NB4 (cell line): ENCODE measurements at regions not wholly inside any gene's neighbourhood (a gene's known extent, or its start where the extent isn't known, plus 50 kb on each side); places are given as distances from the start of the nearest gene placed in this dataset.
"Not testable (repeated sequence)": the region's sequence is repeated elsewhere in the genome, so short reads cannot be mapped to it uniquely, and the experiment has no call there.

Experiments
- DNase-seq: peaks from one replicate; pipeline ENCODE4 v3.0.0; 2010; ENCODE audit warnings: low read depth
- H3K4me3 ChIP-seq: one replicate; pipeline ENCODE4 v1.5.1; 2011; ENCODE audit warnings: mild to moderate bottlenecking, low read depth, low read length, moderate library complexity
- MAX ChIP-seq: IDR thresholded peaks from 2 replicates; pipeline ENCODE4 v1.6.1; 2011; ENCODE audit warnings: low read depth, low read length

- not testable (repeated sequence) for DNase-seq, H3K4me3 ChIP-seq
These were observed 54.8 kb upstream of the FAM90A1 start for GRCh38 chr12:8282181-8282580.

- not testable (repeated sequence) for DNase-seq, H3K4me3 ChIP-seq
These were observed 58.3 kb upstream of the FAM90A1 start for GRCh38 chr12:8285681-8286080.

GRCh38 chr12:8291764-8292163 lies 64.3 kb upstream of the FAM90A1 start:
- DNase-seq, H3K4me3 ChIP-seq: not testable (repeated sequence)

GRCh38 chr12:8294662-8295061 lies 67.2 kb upstream of the FAM90A1 start:
- H3K4me3 ChIP-seq, DNase-seq: not testable (repeated sequence)

- not testable (repeated sequence) for H3K4me3 ChIP-seq, DNase-seq
These were observed 81.2 kb upstream of the FAM90A1 start for GRCh38 chr12:8308611-8309010.

- H3K4me3 ChIP-seq, DNase-seq: not testable (repeated sequence)
These were observed 88.6 kb upstream of the FAM90A1 start for GRCh38 chr12:8315997-8316396.

GRCh38 chr12:8317675-8318074 lies 90.3 kb upstream of the FAM90A1 start:
- DNase-seq, H3K4me3 ChIP-seq: not testable (repeated sequence)

- DNase-seq: peak; percentile 70
- not testable (repeated sequence) for H3K4me3 ChIP-seq
These were observed 92.9 kb upstream of the FAM90A1 start for GRCh38 chr12:8320251-8320730.

- not testable (repeated sequence) for H3K4me3 ChIP-seq, DNase-seq
These were observed 93.5 kb upstream of the FAM90A1 start for GRCh38 chr12:8320791-8321370.

- DNase-seq, H3K4me3 ChIP-seq: not testable (repeated sequence)
These were observed 97.9 kb upstream of the FAM90A1 start for GRCh38 chr12:8325145-8325839.

- peak; percentile 50 for DNase-seq
These were observed 101.4 kb upstream of the FAM90A1 start for GRCh38 chr12:8328835-8329234.

GRCh38 chr12:8332373-8332772 lies 105.0 kb upstream of the FAM90A1 start:
- not testable (repeated sequence) for H3K4me3 ChIP-seq, DNase-seq

More at GRCh38 chr12:8328835-8329234, 101.4 kb upstream of the FAM90A1 start:
- TF ChIP-seq MAX: peak; percentile 26; the same call in 1 of the 2 replicates
- not testable (repeated sequence) for H3K4me3 ChIP-seq

- not testable (repeated sequence) for DNase-seq, H3K4me3 ChIP-seq
These were observed 104.7 kb upstream of the CLEC6A start for GRCh38 chr12:8351073-8351472.

GRCh38 chr12:8354741-8355140 lies 101.0 kb upstream of the CLEC6A start:
- not testable (repeated sequence) for DNase-seq, H3K4me3 ChIP-seq

GRCh38 chr12:8355531-8355930 lies 100.2 kb upstream of the CLEC6A start:
- not testable (repeated sequence) for H3K4me3 ChIP-seq, DNase-seq
